Stimulated activated CD8-positive, alpha-beta memory T cell treated with anti-CD3 and anti-CD28 coated beads, Interleukin-15, amount 100 ng/mL, for 4 hours (primary cell): ENCODE measurements at regions not wholly inside any gene's neighbourhood (a gene's known extent, or its start where the extent isn't known, plus 50 kb on each side); places are given as distances from the start of the nearest gene placed in this dataset.
"Not testable (repeated sequence)": the region's sequence is repeated elsewhere in the genome, so short reads cannot be mapped to it uniquely, and the experiment has no call there.

Source experiments
- DNase-seq, 2 donors: peaks; one replicate each; pipeline ENCODE4 v3.0.0-alpha.2; 2020; ENCODE audit warnings: low read depth in 2 of 2

GRCh38 chr14:48052973-48053372 lies 377.6 kb upstream of the MDGA2 start:
- no peak for DNase-seq

DNA sequence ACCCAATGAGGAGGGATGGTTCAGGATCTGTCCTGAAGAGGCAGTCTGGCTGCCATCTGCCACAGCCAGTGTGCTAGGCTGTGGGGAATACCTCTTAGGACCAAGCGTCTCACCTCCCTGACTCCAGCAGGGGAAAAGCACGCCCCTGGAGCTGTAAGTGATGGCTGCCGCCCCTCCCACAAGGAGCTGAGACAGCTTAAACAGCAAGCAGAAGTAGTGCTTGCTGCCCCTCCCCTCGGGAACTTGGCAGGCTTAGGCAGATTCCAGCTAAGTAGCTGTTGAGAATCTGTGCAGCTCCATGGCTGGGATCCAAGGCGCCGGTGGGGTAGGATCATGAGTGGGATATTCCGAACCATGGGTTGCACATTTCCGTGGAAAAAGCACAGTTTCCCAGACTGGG lies 360.4 kb upstream of the MDGA2 start:
- no peak for DNase-seq

DNA sequence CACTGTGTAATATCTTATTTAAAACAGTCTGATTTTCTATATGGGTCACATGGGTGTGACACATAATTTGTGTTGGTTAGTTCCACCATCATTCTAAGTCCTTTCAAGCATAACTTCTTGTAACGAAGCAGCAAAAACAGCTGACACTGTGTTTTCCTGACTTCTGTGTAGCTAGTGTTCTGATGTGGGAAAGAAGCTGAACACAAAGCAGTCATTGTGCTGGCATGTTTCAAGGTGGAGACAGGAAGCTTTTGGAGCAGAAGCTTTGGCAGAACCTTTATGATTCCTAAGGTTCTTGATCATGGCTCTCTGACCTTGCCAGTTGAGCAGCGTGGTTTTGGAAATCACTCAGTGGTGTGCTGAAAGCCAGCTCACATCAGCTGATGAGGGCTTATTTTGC lies 351.7 kb upstream of the MDGA2 start:
- DNase-seq, result no peak

- DNase-seq, result no peak
These were observed 348.5 kb upstream of the MDGA2 start for GRCh38 chr14:48023881-48024280.

DNA sequence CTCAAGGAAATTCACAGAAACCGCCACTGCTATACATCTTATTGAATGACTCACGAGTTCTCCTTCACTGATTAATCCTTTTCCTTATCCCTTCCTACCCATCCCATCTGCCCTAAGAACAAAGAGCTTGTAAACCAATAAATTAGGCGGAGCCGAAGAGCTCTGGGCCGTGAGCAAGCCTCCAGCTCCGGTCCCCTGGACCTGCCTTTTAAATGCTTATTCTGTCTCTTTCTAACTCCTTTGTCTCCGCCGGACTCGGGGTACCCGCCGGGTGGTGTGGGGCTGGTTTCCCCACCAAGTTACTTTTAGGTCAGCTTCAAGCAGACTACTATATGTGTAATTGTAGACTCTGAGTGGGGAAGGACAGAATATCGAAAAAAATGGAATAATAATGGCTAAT lies 336.1 kb upstream of the MDGA2 start:
- not testable (repeated sequence) for DNase-seq

- DNase-seq, result no peak
These were observed 333.2 kb upstream of the MDGA2 start for GRCh38 chr14:48008646-48009045.

GRCh38 chr14:48005986-48006385 lies 330.6 kb upstream of the MDGA2 start:
- no peak for DNase-seq

GRCh38 chr14:47993883-47994282 lies 318.5 kb upstream of the MDGA2 start:
- DNase-seq, result no peak

DNA sequence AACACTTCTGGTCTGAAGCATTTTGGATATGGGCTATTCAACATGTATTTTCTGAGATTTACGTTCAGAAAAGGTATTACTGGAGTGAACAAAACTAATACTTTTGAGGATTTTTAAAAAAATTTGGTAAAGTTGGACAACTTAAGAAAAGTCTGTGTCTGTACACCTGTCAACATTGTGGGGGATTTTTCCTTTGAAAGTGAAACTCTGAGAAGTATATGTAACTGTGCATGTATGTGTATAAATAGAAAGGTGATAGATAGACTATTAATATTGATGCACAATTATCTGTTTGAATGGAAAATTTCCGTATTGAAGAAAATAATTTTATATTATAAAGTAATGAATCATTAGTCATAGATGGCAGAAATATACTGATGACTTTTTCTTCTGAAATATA lies 312.8 kb upstream of the MDGA2 start:
- no peak for DNase-seq

DNA sequence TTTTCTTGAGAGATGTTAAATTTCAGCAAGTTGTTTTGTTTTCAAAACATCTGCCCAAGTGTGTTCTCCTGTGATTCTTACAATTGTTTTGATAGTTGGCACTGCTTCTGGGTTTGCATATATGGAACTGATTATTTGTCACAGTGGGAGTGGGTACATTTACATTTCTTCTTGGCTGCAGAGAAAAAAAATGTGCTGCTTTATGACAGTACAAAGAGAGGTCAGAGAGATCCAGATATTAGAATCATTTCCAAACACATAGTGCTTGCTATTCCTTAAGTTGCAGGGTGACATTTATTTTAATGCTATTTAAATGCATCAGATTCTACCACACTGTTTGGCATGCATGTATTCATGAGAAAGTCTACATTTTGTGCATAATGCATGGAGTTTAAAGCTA lies 303.5 kb upstream of the MDGA2 start:
- no peak for DNase-seq

- no peak for DNase-seq
These were observed 300.7 kb upstream of the MDGA2 start for GRCh38 chr14:47976139-47976538.

DNA sequence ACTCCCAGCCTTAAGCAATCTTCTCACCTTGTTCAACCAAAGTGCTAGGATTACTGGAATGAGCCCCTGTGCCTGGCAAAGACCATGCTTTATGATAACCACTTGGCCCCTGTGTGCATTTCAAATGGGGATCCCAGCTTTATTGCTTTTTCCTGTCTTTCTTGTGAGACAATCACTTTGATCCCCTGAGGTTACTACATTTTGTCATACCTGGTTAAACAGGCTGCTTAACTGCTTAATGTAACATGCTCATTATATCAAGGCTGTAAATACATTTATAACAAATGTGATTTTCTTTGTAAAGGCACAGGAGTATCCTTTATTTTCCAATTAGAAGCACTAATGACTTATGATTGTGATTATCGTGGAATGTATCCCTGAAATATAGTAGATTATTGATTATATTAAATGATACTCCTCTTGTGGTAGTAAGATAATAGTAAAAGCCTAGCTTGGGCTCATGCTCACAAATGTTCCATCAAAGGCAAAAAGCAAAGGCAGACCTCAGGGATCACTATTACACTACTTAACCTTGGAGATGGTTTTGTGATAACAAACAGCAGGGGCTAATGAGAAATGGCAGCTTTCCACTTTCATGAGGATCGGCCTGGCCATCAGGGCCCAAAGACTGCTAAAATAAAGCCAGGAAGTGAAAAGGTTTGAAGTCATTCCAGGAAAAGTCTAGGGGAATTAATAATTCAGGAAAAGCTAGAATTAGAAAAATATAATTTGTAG lies 290.8 kb upstream of the MDGA2 start:
- no peak for DNase-seq

GRCh38 chr14:47961634-47962033 lies 286.2 kb upstream of the MDGA2 start:
- no peak for DNase-seq

DNA sequence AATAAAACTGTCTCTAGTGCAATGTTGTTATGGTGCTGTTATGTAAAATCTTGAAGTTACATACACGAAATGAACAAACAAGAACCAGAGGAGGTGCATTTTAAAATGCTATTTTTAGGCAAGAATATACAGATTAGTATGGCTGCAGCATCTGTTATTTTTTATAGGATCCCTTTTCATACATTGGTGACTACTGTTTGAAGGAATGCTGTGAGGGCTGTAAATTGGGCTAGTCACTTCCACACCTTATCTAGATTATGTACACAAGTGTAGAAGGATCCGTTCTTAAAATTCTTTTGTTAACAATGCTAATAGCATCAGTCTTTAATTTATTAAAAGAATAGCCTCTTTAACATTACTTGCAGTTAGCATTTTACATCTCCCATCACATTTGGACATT lies 284.3 kb upstream of the MDGA2 start:
- DNase-seq, result no peak

GRCh38 chr14:47949006-47949405 lies 273.6 kb upstream of the MDGA2 start:
- no peak for DNase-seq

DNA sequence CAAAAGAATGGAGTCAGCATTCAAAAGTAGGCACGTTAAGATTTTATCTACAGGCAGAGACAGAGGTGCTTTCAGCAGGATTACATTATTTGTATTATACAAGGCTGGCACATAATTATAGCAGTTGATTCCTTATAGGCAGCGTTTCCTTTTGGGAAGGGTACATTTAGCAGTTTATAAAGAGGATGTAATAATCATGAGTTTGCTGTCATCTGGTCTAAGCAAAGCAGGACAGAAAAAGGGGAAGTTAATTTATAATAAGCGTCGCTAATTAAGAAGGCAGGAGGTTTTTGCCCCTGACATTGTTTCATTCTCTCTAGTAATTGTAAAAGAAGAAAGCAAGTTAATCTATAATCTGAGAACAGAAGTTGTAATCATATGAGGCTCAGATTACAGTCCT lies 259.9 kb upstream of the MDGA2 start:
- no peak for DNase-seq

DNA sequence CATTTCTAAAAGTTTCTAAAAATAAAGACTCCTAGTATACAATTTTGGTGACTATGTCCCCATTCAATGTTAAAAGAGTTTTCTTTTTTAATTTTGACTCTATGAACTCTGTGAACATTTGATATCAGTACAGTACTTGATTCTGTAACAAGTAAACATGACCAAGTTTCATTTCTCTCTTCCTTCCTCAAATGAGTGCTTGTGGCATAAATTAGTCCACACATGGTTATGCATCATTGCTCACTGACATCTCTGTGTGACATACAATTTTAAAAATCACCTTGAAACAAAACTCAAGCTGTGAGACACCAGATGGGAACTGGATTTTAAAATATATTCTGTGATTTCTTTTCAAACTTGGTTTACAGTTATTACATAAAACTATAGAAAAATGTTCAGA lies 253.9 kb upstream of the MDGA2 start:
- no peak for DNase-seq

DNA sequence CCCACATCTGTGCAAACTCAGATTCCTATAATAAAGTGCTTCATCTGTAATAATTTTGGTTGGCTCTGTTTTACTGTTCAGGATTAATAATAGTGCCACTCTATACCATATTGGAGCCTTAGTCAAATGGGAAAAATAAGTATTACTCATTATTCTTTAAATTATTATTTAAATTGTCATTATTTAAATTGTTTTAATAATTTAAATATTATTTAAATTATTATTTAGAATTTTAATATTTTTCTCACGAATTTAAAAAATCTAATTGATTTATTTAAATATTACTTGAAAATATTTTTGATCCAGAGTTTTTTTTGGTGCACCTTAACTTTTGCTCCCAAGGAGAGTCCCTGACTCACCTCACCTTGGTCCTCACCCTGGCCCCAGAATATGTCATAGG lies 245.7 kb upstream of the MDGA2 start:
- DNase-seq, result no peak

GRCh38 chr14:47919997-47920396 lies 244.6 kb upstream of the MDGA2 start:
- DNase-seq, result no peak

DNA sequence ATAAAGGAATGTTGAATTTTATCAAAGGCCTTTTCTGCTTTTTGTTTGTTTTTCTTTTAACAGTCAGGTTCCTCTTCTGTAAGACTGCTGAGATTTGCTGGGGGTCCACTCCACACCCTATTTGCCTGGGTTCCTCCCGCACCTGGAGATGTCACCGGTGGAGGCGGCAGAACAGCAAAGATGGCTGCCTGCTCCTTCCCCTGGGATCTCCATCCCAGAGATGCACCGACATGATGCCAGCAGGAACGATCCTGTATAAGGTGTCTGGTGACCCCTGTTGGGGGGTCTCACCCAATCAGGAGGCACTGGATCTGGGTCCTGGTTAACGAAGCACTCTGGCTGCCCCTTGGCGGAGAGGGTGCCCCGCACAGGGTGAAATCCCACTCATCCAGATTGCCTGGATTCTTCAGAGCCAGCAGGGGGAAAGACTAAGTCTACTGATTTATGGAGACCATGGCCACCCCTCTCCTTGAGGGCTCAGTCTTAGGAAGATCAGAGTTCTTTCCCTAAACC lies 244.0 kb upstream of the MDGA2 start:
- DNase-seq, result no peak

- no peak for DNase-seq
These were observed 242.0 kb upstream of the MDGA2 start for GRCh38 chr14:47917344-47917954.

DNA sequence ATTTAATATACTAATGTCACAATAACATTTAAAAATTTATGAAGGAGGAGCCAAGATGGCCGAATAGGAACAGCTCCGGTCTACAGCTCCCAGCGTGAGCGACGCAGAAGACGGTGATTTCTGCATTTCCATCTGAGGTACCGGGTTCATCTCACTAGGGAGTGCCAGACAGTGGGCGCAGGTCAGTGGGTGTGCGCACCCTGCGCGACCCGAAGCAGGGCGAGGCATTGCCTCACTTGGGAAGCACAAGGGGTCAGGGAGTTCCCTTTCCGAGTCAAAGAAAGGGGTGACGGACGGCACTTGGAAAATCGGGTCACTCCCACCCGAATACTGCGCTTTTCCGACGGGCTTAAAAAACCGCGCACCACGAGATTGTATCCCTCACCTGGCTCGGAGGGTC lies 225.7 kb upstream of the MDGA2 start:
- not testable (repeated sequence) for DNase-seq

- DNase-seq, result no peak
These were observed 224.3 kb upstream of the MDGA2 start for GRCh38 chr14:47899685-47900084.

- DNase-seq, result no peak
These were observed 198.9 kb upstream of the MDGA2 start for GRCh38 chr14:47874350-47874749.
